ENCODE measurements at regions not wholly inside any gene's neighbourhood (a gene's known extent, or its start where the extent isn't known, plus 50 kb on each side); places are given as distances from the start of the nearest gene placed in this dataset.

GRCh38 chr16:75837681-75838080 is 111.4 kb upstream of the CPHXL start:
- TF ChIP-seq CTCF (IDR thresholded peaks at IDR 0.05) (no peak), POLR2A (IDR thresholded peaks at IDR 0.05) (no peak)
